Stimulated activated CD8-positive, alpha-beta memory T cell treated with anti-CD3 and anti-CD28 coated beads, Interleukin-7, amount 100 ng/mL, for 24 hours (primary cell): ENCODE measurements at regions not wholly inside any gene's neighbourhood (a gene's known extent, or its start where the extent isn't known, plus 50 kb on each side); places are given as distances from the start of the nearest gene placed in this dataset.
A peak's percentile ranks its signal among the peaks of the same experiment; 100 is the strongest.

Experiments used
- DNase-seq: peaks from one replicate; pipeline ENCODE4 v3.0.0-alpha.2; 2020; ENCODE audit warnings: low read depth

DNA sequence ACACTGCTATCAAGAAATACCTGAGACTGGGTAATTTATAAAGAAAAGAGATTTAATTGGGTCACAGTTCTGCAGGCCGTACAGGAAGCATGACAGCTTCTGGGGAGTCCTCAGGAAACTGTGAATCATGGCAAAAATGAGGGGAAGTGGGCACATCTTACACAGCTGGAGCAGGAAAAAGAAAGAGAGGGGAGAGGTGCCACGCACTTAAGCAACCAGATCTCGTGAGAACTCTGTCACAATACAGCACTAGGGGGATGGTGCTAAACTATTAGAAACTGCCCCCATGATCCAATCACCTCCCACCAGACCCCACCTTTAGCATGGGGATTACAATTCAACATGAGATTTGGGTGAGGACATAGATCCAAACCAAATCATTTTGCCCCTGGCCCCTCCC, 105.5 kb upstream of the CPLX2 start:
- DNase-seq = no peak

DNA sequence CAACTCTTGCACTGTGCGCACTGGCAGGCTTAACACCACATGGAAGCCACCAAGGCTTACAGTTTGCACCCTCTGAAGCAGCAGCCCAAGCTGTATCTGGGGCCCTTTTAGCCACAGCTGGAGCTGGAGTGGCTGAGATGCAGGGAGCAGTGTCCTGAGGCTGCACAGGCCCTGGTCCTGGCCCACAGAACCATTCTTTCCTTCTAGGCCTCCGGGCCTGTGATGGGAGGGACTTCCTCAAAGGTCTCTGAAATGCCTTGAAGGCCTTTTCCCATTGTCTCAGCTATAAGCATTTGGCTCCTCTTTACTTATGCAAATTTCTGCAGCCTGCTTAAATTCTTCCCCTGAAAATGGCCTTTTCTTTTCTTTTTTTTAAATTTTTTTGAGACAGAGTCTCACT, 104.4 kb upstream of the CPLX2 start:
- DNase-seq = no peak

DNA sequence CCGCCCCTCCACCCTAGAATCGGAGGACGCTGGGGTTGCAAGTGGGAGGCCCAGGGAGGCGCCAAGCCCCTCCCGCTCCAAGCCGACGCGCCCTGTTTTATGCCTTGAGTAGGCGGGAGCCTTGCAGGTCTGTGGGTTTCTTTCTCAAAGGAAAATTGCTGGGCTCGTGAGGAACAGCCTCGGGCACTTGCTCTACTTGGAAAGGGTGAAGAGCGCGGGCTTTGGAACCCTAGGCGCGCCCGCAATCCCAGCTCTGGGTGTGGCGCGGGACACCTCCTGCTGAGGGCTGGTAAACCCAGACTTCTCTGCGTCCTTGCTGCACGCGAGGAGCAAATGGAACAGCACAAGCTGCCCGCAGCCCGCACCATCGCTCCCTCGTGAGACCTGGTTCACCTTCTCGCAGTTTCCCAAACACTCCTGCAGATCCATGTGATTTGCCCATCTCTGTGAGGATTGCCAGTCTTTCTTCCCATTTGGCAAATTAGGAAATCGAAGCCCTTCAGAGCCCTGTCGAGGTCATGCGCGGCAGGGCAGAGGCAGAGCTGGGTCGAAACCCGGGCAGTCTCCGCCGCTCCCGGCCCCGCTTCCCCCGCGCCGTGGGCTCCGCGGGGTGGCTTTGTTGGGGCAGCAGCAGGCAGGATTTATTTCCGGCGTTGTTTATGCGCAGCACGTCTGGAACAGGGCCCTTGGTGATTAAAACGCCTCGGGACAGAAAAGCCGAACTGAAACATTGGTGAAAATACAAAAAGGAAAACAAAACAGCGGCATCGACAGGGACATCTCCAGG, 98.4 kb upstream of the CPLX2 start:
- DNase-seq = no peak

DNA sequence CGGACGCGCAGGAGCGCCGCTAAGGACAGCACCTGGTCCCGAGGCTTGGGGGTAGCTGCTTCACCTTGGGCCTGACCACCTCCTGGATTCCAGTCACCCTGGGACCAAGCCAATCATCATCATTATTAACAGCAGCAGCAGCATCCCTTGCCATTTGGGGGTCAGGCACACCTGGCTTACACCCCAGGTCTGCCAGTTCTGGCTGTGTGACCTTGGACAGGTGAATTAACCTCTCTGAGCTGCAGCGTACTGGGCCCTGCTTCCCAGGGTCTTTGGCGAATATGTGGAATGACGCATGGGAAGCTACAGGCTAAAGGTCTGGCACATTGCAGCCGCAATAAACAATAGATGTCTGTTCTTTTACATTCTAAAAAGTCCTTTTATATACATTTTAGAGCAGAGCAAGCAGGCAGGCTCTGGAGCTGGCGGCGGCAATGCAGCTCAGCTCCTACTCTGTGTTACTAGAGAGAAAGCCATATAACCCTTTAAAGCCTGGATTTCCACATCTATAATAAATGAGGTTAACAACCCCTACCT, 97.8 kb upstream of the CPLX2 start:
- no peak for DNase-seq

DNA sequence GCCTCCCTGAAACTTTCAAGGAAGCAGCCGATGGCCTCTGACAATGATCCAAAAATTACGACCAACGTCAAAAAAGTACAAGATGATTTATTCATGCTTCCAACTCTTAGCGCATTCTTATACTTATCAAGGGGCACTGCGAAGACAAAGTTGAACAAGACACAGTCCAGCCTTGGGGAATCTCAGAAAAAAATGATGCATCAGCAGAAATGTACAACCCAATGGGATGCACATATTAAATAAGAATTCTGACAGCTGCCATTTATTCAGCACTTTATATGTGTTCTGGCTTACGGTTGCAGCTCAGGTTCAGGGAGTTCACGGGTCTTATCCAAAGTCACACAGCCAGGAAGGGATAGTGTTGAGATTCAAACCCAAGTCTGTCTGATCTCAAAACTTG, 96.0 kb upstream of the CPLX2 start:
- no peak for DNase-seq

DNA sequence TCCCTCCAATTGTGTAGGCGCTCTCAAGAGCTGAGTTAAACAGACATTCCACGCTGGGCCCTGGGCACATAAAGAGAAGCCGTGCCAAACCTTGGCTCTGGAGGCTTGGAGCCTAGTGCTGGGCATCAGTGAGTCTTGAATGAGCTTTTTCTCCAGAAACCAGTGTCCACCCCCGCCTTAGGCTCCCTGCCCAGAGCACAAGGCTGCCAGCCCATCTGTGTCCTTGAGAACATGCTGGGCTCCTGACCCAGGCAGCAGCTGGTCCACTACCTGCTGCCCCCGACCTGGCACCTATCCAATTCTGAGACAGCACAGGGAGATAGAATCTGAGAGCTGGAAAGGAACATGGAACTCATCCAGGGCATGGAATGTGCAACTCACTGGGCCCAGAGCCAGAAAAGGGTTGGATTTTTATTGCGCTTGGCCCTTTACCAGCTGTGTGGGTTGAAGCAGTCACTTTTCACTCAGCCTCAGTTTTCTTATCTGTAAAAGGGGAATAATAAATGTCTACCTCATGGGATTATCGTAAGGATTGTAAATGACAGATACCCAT, 92.4 kb upstream of the CPLX2 start:
- DNase-seq = no peak

DNA sequence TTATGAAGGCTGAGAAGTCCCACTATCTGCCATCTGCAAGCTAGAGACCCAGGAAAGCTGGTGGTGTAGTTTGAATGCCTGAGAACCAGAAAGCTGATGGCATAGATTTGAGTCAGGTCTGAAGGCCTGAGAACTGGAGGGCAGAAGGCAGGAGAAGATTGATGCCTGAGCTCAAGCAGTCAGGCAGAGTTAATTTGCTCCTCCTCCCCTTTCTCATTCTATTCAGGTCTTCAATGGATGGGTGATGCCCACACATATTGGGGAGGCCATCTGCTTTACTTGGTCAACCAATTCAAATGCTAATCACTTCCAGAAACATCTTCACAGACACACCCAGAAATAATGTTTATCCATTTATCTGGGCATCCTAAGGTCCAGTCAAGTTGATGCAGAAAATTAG, 87.6 kb upstream of the CPLX2 start:
- DNase-seq = no peak

DNA sequence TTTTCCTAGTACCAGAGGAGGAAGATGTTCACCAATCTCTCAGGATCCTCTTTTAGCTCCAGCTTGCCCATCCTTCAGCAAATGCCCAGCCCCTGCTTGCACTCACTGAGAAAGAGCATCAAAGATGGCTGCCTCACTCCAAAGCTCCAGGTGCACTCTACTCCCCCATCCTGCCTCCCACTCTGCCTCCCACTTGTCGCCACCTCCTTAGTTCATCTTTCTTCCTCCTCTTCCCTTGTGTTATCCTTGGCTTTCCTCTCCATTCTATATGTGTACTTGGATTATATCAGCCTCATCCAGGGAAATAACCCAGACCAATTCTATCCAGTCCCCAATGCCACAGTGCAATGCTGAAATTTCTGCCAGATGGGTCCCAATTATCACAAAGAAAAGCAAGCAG, 87.1 kb upstream of the CPLX2 start:
- no peak for DNase-seq

DNA sequence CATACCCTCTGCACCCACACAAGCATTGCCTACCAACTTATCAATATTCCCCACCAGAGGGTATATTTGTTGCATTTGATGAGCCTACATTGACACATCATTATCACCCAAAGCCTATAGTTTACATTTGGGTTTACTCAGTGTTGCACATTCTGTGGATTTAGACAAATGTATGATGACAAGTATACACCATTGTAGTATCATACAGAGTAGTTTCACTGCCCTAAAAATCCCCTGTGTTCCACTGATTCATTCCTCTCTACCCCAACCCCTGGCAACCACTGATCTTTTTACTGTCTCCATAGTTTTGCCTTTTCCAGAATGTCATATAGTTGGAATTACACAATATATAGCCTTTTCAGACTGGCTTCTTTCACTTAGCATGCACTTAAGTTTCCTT, 85.7 kb upstream of the CPLX2 start:
- DNase-seq = no peak

DNA sequence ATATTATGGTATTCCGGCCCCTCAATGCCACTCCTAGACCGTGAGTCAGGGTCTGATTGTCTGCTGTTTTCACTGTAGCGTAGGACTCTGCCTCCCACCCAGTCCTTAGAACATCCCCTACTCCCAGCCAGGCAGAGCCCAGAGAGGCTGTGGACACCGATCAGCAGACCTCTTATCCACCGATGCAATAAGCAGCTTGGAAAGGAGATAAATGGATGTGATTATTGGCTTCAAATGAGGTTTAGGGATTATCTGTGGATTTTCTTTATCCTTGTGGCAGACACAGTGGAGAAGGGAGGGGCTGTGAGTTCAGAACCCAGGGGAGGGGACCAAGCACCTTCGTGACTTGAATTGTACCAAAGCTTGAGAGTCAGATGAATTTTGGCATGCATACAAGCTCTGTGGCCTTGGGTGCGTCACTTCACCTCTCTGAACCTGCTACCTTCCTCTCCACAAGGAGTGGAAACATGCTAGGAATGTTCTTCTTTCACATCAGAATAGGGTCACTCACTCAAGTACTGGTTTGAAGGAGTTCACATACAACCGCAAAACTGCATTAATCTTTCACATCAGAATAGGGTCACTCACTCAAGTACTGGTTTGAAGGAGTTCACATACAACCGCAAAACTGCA, 83.1 kb upstream of the CPLX2 start:
- no peak for DNase-seq

DNA sequence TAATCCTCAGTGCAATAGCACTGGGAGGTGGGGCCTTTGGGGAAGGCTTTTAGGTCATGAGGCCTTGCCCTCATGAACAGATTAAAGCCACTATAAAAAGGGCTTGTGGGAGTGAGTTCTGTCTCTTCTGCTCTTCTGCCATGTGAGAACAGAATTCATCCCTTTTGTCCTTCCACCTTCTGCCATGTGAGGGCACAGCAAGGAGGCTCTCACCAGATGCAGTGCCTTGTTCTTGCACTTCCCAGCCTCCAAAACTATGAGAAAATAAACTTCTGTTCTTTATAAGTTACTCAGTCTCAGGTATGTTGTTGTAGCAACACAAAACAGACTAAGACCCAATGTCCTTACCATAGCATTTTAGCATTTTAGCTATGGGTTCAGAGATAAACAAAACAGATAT, 81.7 kb upstream of the CPLX2 start:
- no peak for DNase-seq

DNA sequence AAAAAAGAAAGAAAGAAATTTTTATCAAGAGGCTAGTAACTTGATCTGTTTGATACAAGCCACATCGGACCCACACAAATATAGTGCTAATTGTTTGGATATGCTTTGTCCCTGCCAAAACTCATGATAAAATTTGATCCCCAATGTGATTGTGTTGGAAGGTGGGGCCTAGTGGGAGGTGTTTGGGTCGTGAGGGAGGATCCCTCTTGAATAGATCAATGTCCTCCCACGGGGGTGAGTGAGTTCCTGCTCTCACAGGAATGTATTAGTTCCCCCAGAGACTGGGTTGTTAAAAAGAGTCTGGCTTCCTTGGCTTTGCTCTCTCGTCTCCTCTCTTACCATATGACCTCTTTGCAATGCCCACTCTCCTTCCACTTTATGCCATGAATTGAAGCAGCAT, 80.6 kb upstream of the CPLX2 start:
- DNase-seq = no peak

DNA sequence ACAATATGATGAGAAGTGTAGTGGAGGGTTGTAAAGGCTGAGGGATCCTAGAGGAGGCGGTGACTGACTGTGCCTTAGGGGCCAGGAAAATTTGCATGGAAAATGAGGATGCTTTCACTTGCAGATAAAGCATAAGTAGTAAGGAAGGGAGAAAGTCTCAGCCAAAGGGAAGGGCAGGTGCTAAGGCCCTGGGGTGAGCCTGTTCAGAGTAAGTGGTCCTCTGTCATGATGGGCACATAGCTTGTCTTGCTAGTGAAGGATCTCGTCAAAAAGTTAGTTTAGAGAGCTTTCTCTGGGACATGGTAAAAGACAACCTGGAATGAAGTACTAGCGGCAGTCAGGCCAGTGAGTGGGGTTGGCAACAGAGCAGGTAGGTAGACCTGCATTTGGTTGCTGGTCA, 75.4 kb upstream of the CPLX2 start:
- DNase-seq = no peak

DNA sequence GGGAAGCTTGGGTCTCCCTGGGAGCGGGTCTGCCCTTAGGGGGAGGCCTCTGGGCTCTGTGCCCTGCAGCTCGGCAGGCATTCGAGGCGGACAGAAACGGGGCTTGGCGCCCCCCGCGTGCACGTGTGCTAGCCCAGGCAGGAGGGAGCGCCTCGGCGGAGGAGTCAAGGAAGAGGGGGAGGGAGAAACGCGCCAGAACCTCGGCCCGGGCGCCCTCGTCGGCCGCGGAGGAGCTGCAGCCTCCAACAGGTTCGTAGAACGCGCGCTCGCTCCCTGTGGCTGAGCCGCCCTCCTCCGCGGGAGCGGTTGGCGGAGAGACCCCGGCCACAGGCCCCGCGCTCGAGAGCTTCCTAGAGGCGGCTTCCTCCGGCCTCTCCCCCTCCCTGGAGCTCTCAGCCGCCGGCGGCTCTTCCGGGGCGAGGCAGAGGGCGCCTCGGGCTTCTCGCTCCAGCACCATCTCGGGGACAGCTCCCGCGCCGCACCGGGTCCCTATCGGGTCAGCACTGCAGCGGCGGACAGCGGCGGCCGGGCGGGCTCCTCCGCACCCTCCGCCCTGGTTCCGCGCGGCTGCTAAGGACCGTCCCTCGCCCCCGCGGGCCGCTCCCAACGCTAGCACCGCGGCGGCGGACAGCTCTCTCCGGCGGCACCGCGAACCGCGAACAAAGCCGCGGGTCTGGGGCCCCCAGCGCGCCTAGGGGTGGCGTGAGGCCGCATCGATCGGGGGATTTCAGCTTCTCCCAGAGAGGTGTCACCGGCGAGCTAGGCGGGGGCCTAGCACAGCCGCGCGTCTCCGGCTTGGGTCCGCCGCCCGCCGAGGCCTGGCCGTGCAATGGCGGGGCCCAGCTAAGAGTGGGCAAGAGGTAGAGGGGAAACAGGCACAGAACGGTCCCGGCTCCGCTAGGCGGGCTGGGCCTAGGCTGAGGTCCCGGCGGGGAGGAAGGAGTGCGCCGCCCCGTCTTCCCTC, 74.6 kb upstream of the CPLX2 start:
- peak; percentile 54 for DNase-seq

DNA sequence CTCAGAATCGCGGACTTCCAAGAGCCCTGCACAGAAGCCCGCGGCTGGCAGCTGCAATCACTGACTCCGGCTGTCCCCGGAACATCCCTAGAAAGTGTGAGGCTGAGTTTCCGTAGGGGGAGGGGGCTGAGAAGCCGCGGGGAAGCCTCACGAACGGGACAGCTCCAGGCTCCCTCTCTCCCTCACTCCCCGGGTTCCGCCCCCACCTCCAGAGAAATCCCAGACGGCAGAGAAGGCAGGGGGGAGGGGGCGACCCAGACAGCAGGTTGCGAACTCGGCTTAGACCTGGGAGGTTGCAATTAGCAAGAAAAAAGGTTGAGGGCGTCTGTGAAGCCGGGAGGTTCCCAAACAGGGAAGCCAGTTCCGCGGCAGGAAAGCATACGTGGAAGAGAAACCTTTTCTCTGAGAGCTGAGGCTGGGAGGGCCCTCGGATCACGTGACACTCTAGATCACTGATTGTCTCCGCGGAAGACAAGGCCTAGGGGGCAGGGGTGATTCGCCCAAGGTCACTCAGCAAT, 73.8 kb upstream of the CPLX2 start:
- DNase-seq = no peak

DNA sequence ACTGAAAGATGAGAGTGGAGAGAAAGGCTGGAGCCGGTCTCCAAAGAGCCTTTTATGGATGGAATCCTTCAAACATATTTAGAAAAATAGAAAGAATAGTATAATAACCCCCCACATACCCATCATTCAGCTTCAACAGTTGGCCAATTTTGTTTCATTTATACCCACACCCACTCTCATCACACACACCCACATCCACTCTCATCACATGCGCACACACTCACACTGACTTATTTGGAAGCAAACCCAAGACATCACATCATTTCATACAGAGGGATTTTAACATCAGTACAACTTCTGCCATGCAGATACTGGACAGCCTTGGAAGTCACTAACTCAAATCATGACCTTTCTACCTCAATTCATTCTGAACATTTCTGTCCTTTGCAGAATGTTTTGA, 72.8 kb upstream of the CPLX2 start:
- DNase-seq = no peak

DNA sequence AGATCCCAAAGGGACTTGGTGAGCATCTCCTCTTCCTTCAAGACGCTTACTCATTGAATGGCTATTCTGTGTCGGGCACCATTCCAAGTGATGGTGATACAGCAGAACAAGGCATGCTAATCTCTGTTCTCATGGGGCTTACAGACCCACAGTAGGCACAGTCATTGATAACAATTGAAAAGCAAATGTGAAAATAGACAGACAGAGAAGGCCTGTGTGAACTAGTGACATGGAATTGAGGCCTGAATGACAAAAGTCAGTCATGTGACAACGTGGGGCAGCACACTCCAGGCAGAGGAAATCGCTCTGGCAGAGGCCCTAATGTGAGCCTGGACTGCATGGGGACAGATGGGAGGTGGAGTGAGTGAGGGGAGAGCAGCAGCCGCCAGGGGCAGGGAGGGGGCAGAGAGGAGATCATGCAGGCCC, 70.7 kb upstream of the CPLX2 start:
- DNase-seq = no peak

DNA sequence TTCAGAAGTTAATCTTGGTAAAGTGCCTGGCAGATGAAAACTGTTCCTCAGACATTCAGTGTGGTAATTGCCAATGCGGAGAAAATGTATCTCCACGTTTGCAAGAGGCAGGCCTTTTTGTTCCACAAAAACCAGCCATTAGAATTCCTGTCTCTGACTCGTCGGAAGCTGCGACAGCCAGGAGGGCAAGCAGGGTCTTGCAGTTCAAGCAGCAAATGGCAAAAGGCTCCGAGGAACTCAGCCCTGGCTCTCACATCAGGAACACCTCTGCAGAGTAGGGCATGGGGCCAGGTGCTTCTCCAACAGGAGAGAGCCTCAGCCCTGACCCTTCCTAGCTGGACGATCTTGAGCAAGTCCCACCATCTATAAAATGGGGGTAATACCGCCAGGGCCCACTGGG, 69.0 kb upstream of the CPLX2 start:
- no peak for DNase-seq

DNA sequence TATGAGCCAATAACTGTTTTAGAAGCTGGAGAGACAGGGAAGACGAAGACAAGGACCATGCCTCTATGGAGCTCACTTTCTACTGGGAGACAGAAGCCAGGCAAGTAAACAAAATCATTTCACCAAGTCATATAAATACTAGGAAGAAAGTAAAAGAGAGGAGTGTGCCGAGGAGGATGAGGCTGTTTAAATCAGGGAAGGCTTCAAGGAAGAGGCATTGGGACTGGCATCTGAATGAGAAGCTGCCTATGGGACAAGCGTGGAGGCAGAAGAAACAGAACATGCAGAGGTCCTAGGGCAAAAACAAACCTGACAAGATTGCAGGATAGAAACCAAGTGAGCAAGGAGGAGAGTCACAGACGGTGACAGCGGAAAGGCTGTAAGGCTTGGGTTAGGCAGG, 68.1 kb upstream of the CPLX2 start:
- no peak for DNase-seq

DNA sequence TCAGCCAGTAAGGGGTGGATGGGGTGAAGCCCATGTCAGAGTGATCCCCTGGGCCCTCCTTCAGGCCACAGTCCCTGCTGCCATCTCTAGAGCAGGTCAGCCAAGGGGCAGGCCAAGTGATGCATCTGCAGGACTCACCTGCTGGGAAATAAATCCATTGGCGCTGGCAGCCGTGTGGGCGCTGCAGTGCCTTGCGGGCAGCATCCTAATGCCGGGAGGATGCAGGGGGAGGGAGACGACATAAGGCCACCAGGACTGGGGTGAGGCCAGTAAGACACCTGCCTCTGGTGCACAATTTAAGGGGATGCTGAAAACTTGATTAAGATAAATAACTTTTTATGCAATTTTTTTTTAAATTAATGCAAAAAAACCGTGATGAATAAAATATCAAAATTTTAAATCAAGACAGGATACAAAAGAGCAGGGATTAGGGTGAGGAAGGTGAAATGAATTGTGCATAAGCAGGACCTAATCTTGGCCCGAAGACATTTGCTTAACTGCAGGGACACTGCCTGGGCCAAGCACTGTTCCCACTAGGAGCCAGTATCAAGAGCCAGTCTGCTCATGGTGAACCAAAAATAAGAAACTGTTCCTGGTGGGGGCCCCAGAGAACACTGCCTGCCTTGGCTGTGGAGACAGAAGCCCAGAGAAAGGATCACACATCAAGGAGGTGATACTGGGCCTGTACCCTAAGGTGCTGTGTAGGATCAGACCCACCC, 67.5 kb upstream of the CPLX2 start:
- no peak for DNase-seq

DNA sequence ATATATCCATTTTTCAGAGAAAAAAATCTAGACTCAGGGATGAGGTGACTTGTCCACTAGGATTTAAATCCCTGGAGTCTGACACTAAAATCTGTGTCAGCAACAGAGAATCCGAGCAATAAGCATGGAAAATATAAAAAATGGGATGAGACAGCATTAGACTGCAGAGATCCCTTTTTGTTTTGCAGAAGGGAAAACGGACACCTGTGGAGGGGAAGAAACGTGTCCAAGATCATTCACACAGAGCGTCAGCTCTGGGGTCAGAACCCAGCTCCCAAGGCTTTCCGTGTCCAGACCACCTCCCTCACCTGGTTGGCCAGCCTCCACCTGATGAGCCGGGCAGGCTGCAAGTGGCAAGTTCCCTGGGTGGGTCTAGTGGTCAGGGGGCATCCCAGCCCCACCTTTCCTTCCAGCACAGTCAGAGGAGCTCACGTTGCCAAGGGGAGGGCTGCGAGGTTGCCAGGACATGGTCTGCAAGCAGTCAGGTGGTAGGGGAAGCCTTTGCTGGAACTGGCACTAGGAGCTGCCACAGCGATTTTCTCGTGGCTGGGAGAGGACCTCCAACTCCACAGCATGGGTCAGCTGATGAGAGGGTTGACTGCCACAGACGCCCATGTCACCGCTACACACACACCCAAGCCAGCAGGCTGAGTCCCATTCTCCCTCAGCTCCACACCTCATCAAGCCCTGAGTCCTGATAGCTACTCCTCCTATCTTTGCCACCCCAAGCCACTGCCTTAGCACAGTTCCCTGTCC, 65.9 kb upstream of the CPLX2 start:
- no peak for DNase-seq
